Sigmoid colon (tissue), 4 donors: ENCODE measurements at regions not wholly inside any gene's neighbourhood (a gene's known extent, or its start where the extent isn't known, plus 50 kb on each side); places are given as distances from the start of the nearest gene placed in this dataset.

Experiments
- POLR2AphosphoS5 ChIP-seq, 4 donors: sonication (generic); formaldehyde crosslinking; IDR thresholded peaks; one replicate each; pipeline ENCODE4 v1.6.1; 2017; ENCODE audit warnings: antibody characterized with exemption in 4 of 4
- TF ChIP-seq, protein P1 (sequence below), 4 experiments: fragments of 450-650 bp in 3 of 4; fragments of 200-600 bp in 1 of 4; IDR thresholded peaks; one replicate each; pipeline ENCODE4 v1.5.1; 2016 to 2019; ENCODE audit warnings: antibody characterized with exemption in 4 of 4, mild to moderate bottlenecking in 3 of 4, moderate library complexity in 2 of 4

DNA sequence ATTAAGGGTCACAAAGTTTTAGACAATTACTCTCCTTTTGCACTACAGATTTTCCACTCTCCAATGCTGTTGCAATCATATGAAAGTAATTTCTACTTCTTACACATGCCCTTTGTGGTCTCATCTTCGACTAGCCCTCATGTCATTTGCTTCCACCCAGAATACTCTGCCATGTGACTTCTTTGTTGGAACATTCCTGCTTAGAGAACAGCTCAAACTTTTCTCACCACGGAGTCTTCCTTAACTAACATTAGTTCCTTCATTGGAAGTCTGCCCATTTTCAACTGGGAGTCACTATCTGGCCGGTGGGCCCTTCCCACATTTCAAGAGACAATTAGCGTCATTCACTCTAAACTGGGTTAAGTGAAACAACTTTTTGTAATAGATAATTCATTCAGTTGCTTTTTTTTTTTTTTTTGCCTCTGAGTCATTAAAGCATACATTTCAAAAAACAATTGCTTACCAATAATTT lies 142.6 kb upstream of the PALMD start:
- TF ChIP-seq, protein P1, sequence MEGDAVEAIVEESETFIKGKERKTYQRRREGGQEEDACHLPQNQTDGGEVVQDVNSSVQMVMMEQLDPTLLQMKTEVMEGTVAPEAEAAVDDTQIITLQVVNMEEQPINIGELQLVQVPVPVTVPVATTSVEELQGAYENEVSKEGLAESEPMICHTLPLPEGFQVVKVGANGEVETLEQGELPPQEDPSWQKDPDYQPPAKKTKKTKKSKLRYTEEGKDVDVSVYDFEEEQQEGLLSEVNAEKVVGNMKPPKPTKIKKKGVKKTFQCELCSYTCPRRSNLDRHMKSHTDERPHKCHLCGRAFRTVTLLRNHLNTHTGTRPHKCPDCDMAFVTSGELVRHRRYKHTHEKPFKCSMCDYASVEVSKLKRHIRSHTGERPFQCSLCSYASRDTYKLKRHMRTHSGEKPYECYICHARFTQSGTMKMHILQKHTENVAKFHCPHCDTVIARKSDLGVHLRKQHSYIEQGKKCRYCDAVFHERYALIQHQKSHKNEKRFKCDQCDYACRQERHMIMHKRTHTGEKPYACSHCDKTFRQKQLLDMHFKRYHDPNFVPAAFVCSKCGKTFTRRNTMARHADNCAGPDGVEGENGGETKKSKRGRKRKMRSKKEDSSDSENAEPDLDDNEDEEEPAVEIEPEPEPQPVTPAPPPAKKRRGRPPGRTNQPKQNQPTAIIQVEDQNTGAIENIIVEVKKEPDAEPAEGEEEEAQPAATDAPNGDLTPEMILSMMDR (IDR thresholded peaks at IDR 0.05) = no peak
- TF ChIP-seq POLR2AphosphoS5 (IDR thresholded peaks at IDR 0.05) = no peak
